Natural killer cell treated with Interleukin-12 subunit alpha and Interleukin-12 subunit beta and Interleukin-15 and Interleukin-18, amount 100 ng/mL, for 72 hours (primary cell): ENCODE measurements at regions not wholly inside any gene's neighbourhood (a gene's known extent, or its start where the extent isn't known, plus 50 kb on each side); places are given as distances from the start of the nearest gene placed in this dataset.

Experiments
- ATAC-seq, 2 donors: fragments of 150-1000 bp; cut with Tn5 transposase in 1 of 2; sonication (Bioruptor Pico), chemical (Tn5 transposase) in 1 of 2; 2 replicates each; pipeline ENCODE4 v1.10.0; 2021
- DNase-seq: peaks from one replicate; pipeline ENCODE4 v3.0.0; 2022; ENCODE audit warnings: low spot score
- H3K27ac Mint-ChIP-seq, 2 donors: 1 replicate in 1 of 2; 2 replicates in 1 of 2; pipeline ENCODE4 v1.8.0; 2022; ENCODE audit warnings: mixed read lengths in 2 of 2, mild to moderate bottlenecking in 1 of 2, moderate library complexity in 1 of 2
- H3K27me3 Mint-ChIP-seq, 2 donors: 1 replicate in 1 of 2; 2 replicates in 1 of 2; pipeline ENCODE4 v1.8.0; 2022; ENCODE audit warnings: mixed read lengths in 2 of 2
- H3K36me3 Mint-ChIP-seq: one replicate; pipeline ENCODE4 v1.8.0; 2022; ENCODE audit warnings: mixed read lengths
- H3K4me1 Mint-ChIP-seq, 2 donors: 1 replicate in 1 of 2; 2 replicates in 1 of 2; pipeline ENCODE4 v1.8.0; 2022; ENCODE audit warnings: low read depth in 2 of 2, mixed read lengths in 2 of 2, mild to moderate bottlenecking in 1 of 2
- H3K4me3 Mint-ChIP-seq: one replicate; pipeline ENCODE4 v1.8.0; 2022; ENCODE audit warnings: mixed read lengths
- H3K9me3 Mint-ChIP-seq: 2 replicates; pipeline ENCODE4 v1.8.0; 2022; ENCODE audit warnings: mixed read lengths

GRCh38 chr11:44409558-44410236 lies 99.8 kb upstream of the ALX4 start:
- H3K4me1 Mint-ChIP-seq, result no peaks in the 10 kb centered on the region

GRCh38 chr11:44416776-44417175 lies 106.8 kb upstream of the ALX4 start:
- Mint-ChIP-seq H3K27ac (no peak overlapping the region), H3K4me1 (no peaks in the 10 kb centered on the region), H3K9me3 (no peaks in the 10 kb centered on the region), H3K27me3 (peaks cover 18 to 32% of the 10 kb centered on the region in 2 donors), H3K4me3 (no peak overlapping the region), H3K36me3 (no peaks in the 10 kb centered on the region)
- ATAC-seq, result no peak
- DNase-seq, result no peak

More at GRCh38 chr11:44409558-44410236, 99.8 kb upstream of the ALX4 start:
- Mint-ChIP-seq H3K27me3 (peaks cover 16 to 25% of the 10 kb centered on the region in 2 donors), H3K36me3 (no peaks in the 10 kb centered on the region), H3K27ac (no peak overlapping the region), H3K9me3 (no peaks in the 10 kb centered on the region), H3K4me3 (no peak overlapping the region)
- no peak for ATAC-seq
- no peak for DNase-seq

- Mint-ChIP-seq H3K27ac (no peak overlapping the region), H3K36me3 (no peaks in the 10 kb centered on the region), H3K4me3 (no peak overlapping the region), H3K4me1 (no peaks in the 10 kb centered on the region), H3K9me3 (no peaks in the 10 kb centered on the region), H3K27me3 (peaks cover 15 to 25% of the 10 kb centered on the region in 2 donors)
- DNase-seq (no peak), ATAC-seq (no peak)
These were observed 108.0 kb upstream of the ALX4 start for GRCh38 chr11:44417731-44418455.

GRCh38 chr11:44418456-44418830 lies 108.5 kb upstream of the ALX4 start:
- H3K27me3 Mint-ChIP-seq, result peaks cover 20 to 25% of the 10 kb centered on the region in 2 donors
- H3K27ac Mint-ChIP-seq, result no peak overlapping the region
- H3K9me3 Mint-ChIP-seq, result no peaks in the 10 kb centered on the region
- H3K4me1 Mint-ChIP-seq, result no peaks in the 10 kb centered on the region
- H3K36me3 Mint-ChIP-seq, result no peaks in the 10 kb centered on the region
- no peak overlapping the region for H3K4me3 Mint-ChIP-seq
- ATAC-seq, result no peak
- no peak for DNase-seq

- Mint-ChIP-seq H3K9me3 (no peaks in the 10 kb centered on the region), H3K36me3 (no peaks in the 10 kb centered on the region), H3K27ac (no peak overlapping the region), H3K4me3 (no peak overlapping the region), H3K27me3 (peaks cover 24 to 32% of the 10 kb centered on the region in 2 donors), H3K4me1 (no peaks in the 10 kb centered on the region)
- DNase-seq (no peak), ATAC-seq (no peak)
These were observed 111.2 kb upstream of the ALX4 start for GRCh38 chr11:44421090-44421675.

GRCh38 chr11:44423289-44423688 lies 113.3 kb upstream of the ALX4 start:
- H3K9me3 Mint-ChIP-seq, result no peaks in the 10 kb centered on the region

GRCh38 chr11:44424841-44425240 lies 114.9 kb upstream of the ALX4 start:
- no peaks in the 10 kb centered on the region for H3K36me3 Mint-ChIP-seq
- H3K27me3 Mint-ChIP-seq, result peaks cover 23 to 37% of the 10 kb centered on the region in 2 donors
- no peak overlapping the region for H3K27ac Mint-ChIP-seq
- H3K4me3 Mint-ChIP-seq, result no peak overlapping the region
- ATAC-seq, result no peak
- no peaks in the 10 kb centered on the region for H3K9me3 Mint-ChIP-seq
- no peak for DNase-seq
- no peaks in the 10 kb centered on the region for H3K4me1 Mint-ChIP-seq

More at GRCh38 chr11:44423289-44423688, 113.3 kb upstream of the ALX4 start:
- Mint-ChIP-seq H3K27ac (no peak overlapping the region), H3K4me3 (no peak overlapping the region), H3K27me3 (peaks cover 25 to 36% of the 10 kb centered on the region in 2 donors), H3K36me3 (no peaks in the 10 kb centered on the region), H3K4me1 (no peaks in the 10 kb centered on the region)
- DNase-seq (no peak), ATAC-seq (no peak)

GRCh38 chr11:44426119-44426518 lies 116.2 kb upstream of the ALX4 start:
- no peaks in the 10 kb centered on the region for H3K9me3 Mint-ChIP-seq
- ATAC-seq (no peak), DNase-seq (no peak)
- no peaks in the 10 kb centered on the region for H3K36me3 Mint-ChIP-seq
- no peak overlapping the region for H3K27ac Mint-ChIP-seq
- H3K4me3 Mint-ChIP-seq, result no peak overlapping the region
- peaks cover 20 to 39% of the 10 kb centered on the region in 2 donors for H3K27me3 Mint-ChIP-seq
- H3K4me1 Mint-ChIP-seq, result no peaks in the 10 kb centered on the region

GRCh38 chr11:44426958-44427357 lies 117.0 kb upstream of the ALX4 start:
- Mint-ChIP-seq H3K27me3 (peaks cover 24 to 46% of the 10 kb centered on the region in 2 donors), H3K4me1 (no peaks in the 10 kb centered on the region), H3K36me3 (no peaks in the 10 kb centered on the region), H3K4me3 (no peak overlapping the region), H3K27ac (no peak overlapping the region), H3K9me3 (no peaks in the 10 kb centered on the region)
- DNase-seq (no peak), ATAC-seq (no peak)

- Mint-ChIP-seq H3K36me3 (no peaks in the 10 kb centered on the region), H3K9me3 (no peaks in the 10 kb centered on the region), H3K27ac (no peak overlapping the region), H3K4me3 (no peak overlapping the region), H3K4me1 (no peaks in the 10 kb centered on the region), H3K27me3 (peaks cover 24 to 47% of the 10 kb centered on the region in 2 donors)
- ATAC-seq (no peak), DNase-seq (no peak)
These were observed 117.5 kb upstream of the ALX4 start for GRCh38 chr11:44427432-44427831.

- no peak overlapping the region for H3K4me3 Mint-ChIP-seq
- no peaks in the 10 kb centered on the region for H3K36me3 Mint-ChIP-seq
- no peak for ATAC-seq
- no peak overlapping the region for H3K27ac Mint-ChIP-seq
- H3K27me3 Mint-ChIP-seq, result peaks cover 24 to 56% of the 10 kb centered on the region in 2 donors
- H3K4me1 Mint-ChIP-seq, result no peaks in the 10 kb centered on the region
- H3K9me3 Mint-ChIP-seq, result no peaks in the 10 kb centered on the region
- no peak for DNase-seq
These were observed 120.2 kb upstream of the ALX4 start for GRCh38 chr11:44430140-44430539.

- ATAC-seq, result no peak
- Mint-ChIP-seq H3K36me3 (no peaks in the 10 kb centered on the region), H3K4me3 (no peak overlapping the region), H3K9me3 (no peaks in the 10 kb centered on the region), H3K27ac (no peak overlapping the region), H3K4me1 (no peaks in the 10 kb centered on the region), H3K27me3 (peaks cover 24 to 53% of the 10 kb centered on the region in 2 donors)
- DNase-seq, result no peak
These were observed 124.3 kb upstream of the ALX4 start for GRCh38 chr11:44434191-44434590.

- Mint-ChIP-seq H3K27ac (no peak overlapping the region), H3K27me3 (peaks cover 36 to 49% of the 10 kb centered on the region in 2 donors), H3K4me3 (no peak overlapping the region), H3K4me1 (no peaks in the 10 kb centered on the region), H3K36me3 (no peaks in the 10 kb centered on the region), H3K9me3 (peaks cover 3% of the 10 kb centered on the region)
- ATAC-seq, result no peak
- DNase-seq, result no peak
These were observed 127.2 kb upstream of the ALX4 start for GRCh38 chr11:44437122-44437521.
